ENCODE measurements at regions not wholly inside any gene's neighbourhood (a gene's known extent, or its start where the extent isn't known, plus 50 kb on each side); places are given as distances from the start of the nearest gene placed in this dataset.

DNA sequence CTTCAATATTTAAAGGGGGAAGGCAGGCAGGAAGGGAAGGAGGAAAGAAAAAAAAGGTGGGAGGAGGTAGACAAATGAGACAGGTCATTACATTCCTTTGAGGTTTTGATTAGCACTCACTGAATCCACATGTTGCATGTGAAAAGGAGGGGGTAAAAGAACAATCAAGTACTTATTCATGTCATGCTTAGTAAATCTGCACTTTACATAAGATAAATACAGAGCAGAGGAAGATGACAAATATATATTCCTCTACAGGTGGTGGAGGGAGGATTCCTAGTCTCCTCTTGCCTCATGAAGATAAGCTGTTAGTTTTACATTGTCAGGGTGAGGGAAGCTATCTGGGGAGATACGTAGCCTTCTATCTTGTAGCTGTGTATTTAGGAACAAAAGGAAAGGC lies 1645.4 kb upstream of the SPRY2 start:
- DNase-seq (no peak), FAIRE-seq (no peak)
- H3K4me1 ChIP-seq (ENCODE audit: control insufficient read depth in 3 of 3, insufficient read depth in 2 of 3, low read depth in 1 of 3, low read length in 2 of 3), result no peaks in the 10 kb centered on the region
- peaks cover 0 to 2% of the 10 kb centered on the region in 2 donors for H3K9me3 ChIP-seq (ENCODE audit: control insufficient read depth in 2 of 2, insufficient read depth in 1 of 2, low read depth in 1 of 2, low read length in 1 of 2)
- no peak overlapping the region for H3K27ac ChIP-seq (ENCODE audit: low read depth in 1 of 3, low read length in 2 of 3)
- 38 to 56% (median 50%) methylated on average over 1 of the region's 1 CpG for WGBS, 3 donors
- no peak overlapping the region for H3K4me3 ChIP-seq (ENCODE audit: low read depth in 1 of 3, low read length in 3 of 3)
- H3K36me3 ChIP-seq (ENCODE audit: control insufficient read depth in 3 of 3, insufficient read depth in 2 of 3, low read depth in 1 of 3, low read length in 3 of 3), result no peaks in the 10 kb centered on the region
- no peaks in the 10 kb centered on the region for H3K27me3 ChIP-seq (ENCODE audit: control insufficient read depth in 3 of 3, insufficient read depth in 3 of 3, low read length in 3 of 3)

DNA sequence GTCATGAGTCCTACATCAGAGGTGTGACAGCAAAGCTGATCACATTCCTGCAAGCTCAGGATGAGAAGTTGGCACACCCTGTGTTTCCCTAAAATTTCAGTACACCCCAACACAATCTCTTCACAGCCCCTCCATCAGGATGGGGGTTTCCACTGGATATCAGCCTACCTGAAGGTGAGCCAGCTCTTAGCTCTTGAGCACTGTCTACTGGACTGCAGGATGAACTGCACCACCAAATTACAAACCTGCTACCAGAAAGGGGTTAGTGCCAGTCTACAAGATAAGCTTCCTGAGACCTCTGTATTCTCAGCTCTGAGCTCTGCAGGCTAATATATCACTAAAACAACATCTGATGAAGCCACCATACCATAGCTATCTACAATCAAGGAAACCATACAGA lies 1616.2 kb upstream of the SPRY2 start:
- Histone ChIP-seq H3K9me3 (ENCODE audit: control insufficient read depth in 2 of 2, insufficient read depth in 1 of 2, low read depth in 1 of 2, low read length in 1 of 2) (peaks cover 0 to 16% of the 10 kb centered on the region in 2 donors), H3K27me3 (ENCODE audit: control insufficient read depth in 3 of 3, insufficient read depth in 3 of 3, low read length in 3 of 3) (no peaks in the 10 kb centered on the region), H3K27ac (ENCODE audit: low read depth in 1 of 3, low read length in 2 of 3) (no peak overlapping the region), H3K4me3 (ENCODE audit: low read depth in 1 of 3, low read length in 3 of 3) (no peak overlapping the region), H3K36me3 (ENCODE audit: control insufficient read depth in 3 of 3, insufficient read depth in 2 of 3, low read depth in 1 of 3, low read length in 3 of 3) (no peaks in the 10 kb centered on the region), H3K4me1 (ENCODE audit: control insufficient read depth in 3 of 3, insufficient read depth in 2 of 3, low read depth in 1 of 3, low read length in 2 of 3) (no peaks in the 10 kb centered on the region)
- DNase-seq, result no peak
- FAIRE-seq, result no peak

DNA sequence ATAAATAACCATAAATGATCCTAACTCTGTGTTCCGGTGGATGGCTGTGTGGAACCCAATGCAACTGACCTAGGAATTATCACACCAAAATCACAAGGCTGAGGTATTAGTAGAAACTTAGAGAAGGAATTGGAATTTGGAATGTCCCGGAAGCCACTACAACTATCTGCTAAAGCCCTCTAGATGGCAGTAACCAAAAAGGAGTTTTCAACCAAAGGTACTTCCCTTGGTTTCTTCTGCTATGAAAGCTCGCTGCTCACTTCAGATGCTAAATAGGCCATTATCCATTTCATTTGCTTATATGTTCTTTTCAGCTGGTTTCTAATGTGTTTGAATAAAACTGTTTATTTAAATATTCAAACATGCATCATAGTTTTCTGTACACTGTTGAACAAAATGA lies 1589.1 kb upstream of the SPRY2 start:
- 30 to 34% (median 33%) methylated on average over 3 of the region's 3 CpGs for WGBS, 3 donors
- Histone ChIP-seq H3K4me3 (ENCODE audit: low read depth in 1 of 3, low read length in 3 of 3) (no peak overlapping the region), H3K36me3 (ENCODE audit: control insufficient read depth in 3 of 3, insufficient read depth in 2 of 3, low read depth in 1 of 3, low read length in 3 of 3) (no peaks in the 10 kb centered on the region), H3K27ac (ENCODE audit: low read depth in 1 of 3, low read length in 2 of 3) (no peak overlapping the region), H3K4me1 (ENCODE audit: control insufficient read depth in 3 of 3, insufficient read depth in 2 of 3, low read depth in 1 of 3, low read length in 2 of 3) (no peaks in the 10 kb centered on the region), H3K27me3 (ENCODE audit: control insufficient read depth in 3 of 3, insufficient read depth in 3 of 3, low read length in 3 of 3) (no peaks in the 10 kb centered on the region), H3K9me3 (ENCODE audit: control insufficient read depth in 2 of 2, insufficient read depth in 1 of 2, low read depth in 1 of 2, low read length in 1 of 2) (no peaks in the 10 kb centered on the region)
- FAIRE-seq, result no peak
- peak in 1 of 2 donors; percentile 4 for DNase-seq

DNA sequence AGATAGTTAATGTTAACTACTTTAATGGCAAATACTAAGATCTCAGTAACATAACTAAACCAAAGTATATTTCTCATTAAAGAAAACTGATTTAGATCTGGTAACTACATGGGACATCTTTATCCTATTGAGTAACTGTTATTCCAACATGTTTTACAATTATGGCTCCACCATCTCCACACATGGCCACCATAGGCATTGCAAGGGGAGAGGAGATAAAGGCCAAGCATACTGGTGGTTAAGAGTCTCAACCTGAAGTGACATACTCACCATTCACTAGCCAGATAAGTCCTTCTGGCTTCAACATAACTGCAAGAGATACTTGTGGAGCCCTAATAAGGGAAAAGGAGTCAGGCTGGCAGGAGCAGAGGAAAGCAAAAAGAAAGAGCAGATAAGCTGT lies 1586.4 kb upstream of the SPRY2 start:
- FAIRE-seq (no peak), DNase-seq (no peak)
- Histone ChIP-seq H3K9me3 (ENCODE audit: control insufficient read depth in 2 of 2, insufficient read depth in 1 of 2, low read depth in 1 of 2, low read length in 1 of 2) (no peaks in the 10 kb centered on the region), H3K4me3 (ENCODE audit: low read depth in 1 of 3, low read length in 3 of 3) (no peak overlapping the region), H3K36me3 (ENCODE audit: control insufficient read depth in 3 of 3, insufficient read depth in 2 of 3, low read depth in 1 of 3, low read length in 3 of 3) (no peaks in the 10 kb centered on the region), H3K27me3 (ENCODE audit: control insufficient read depth in 3 of 3, insufficient read depth in 3 of 3, low read length in 3 of 3) (no peaks in the 10 kb centered on the region), H3K27ac (ENCODE audit: low read depth in 1 of 3, low read length in 2 of 3) (no peak overlapping the region), H3K4me1 (ENCODE audit: control insufficient read depth in 3 of 3, insufficient read depth in 2 of 3, low read depth in 1 of 3, low read length in 2 of 3) (no peaks in the 10 kb centered on the region)

DNA sequence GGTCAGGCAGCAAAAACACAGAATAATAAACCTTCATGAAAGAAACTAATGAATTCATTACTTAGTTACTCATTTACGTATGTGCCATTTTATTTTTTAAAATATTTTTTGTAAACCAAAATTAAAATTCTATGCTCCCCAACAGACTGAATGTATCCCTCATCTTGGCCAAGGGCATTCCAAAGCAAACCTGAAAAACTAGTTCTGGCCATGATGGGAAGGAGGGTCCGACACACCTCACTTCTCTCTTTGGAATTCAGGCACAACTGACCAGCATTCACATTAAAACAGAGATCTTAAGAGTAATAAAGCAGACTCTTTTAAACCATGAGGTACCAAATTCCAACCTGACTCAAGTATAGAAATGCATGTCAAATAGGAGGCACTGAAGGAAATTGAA lies 1576.9 kb upstream of the SPRY2 start:
- DNase-seq, result no peak

GRCh38 chr13:81916461-81916860 lies 1575.5 kb upstream of the SPRY2 start:
- no peaks in the 10 kb centered on the region for H3K9me3 ChIP-seq (ENCODE audit: control insufficient read depth in 2 of 2, insufficient read depth in 1 of 2, low read depth in 1 of 2, low read length in 1 of 2)
- no peaks in the 10 kb centered on the region for H3K27me3 ChIP-seq (ENCODE audit: control insufficient read depth in 3 of 3, insufficient read depth in 3 of 3, low read length in 3 of 3)
- H3K27ac ChIP-seq (ENCODE audit: low read depth in 1 of 3, low read length in 2 of 3), result no peak overlapping the region
- DNase-seq (no peak), FAIRE-seq (no peak)
- H3K4me3 ChIP-seq (ENCODE audit: low read depth in 1 of 3, low read length in 3 of 3), result no peak overlapping the region
- H3K36me3 ChIP-seq (ENCODE audit: control insufficient read depth in 3 of 3, insufficient read depth in 2 of 3, low read depth in 1 of 3, low read length in 3 of 3), result no peaks in the 10 kb centered on the region
- H3K4me1 ChIP-seq (ENCODE audit: control insufficient read depth in 3 of 3, insufficient read depth in 2 of 3, low read depth in 1 of 3, low read length in 2 of 3), result no peaks in the 10 kb centered on the region

More for the DNA sequence above, 1576.9 kb upstream of the SPRY2 start:
- Histone ChIP-seq H3K27me3 (ENCODE audit: control insufficient read depth in 3 of 3, insufficient read depth in 3 of 3, low read length in 3 of 3) (no peaks in the 10 kb centered on the region), H3K9me3 (ENCODE audit: control insufficient read depth in 2 of 2, insufficient read depth in 1 of 2, low read depth in 1 of 2, low read length in 1 of 2) (no peaks in the 10 kb centered on the region), H3K36me3 (ENCODE audit: control insufficient read depth in 3 of 3, insufficient read depth in 2 of 3, low read depth in 1 of 3, low read length in 3 of 3) (no peaks in the 10 kb centered on the region), H3K27ac (ENCODE audit: low read depth in 1 of 3, low read length in 2 of 3) (no peak overlapping the region), H3K4me3 (ENCODE audit: low read depth in 1 of 3, low read length in 3 of 3) (no peak overlapping the region), H3K4me1 (ENCODE audit: control insufficient read depth in 3 of 3, insufficient read depth in 2 of 3, low read depth in 1 of 3, low read length in 2 of 3) (no peaks in the 10 kb centered on the region)
- 55 to 84% (median 70%) methylated on average over 2 of the region's 2 CpGs for WGBS, 3 donors
- FAIRE-seq, result no peak

DNA sequence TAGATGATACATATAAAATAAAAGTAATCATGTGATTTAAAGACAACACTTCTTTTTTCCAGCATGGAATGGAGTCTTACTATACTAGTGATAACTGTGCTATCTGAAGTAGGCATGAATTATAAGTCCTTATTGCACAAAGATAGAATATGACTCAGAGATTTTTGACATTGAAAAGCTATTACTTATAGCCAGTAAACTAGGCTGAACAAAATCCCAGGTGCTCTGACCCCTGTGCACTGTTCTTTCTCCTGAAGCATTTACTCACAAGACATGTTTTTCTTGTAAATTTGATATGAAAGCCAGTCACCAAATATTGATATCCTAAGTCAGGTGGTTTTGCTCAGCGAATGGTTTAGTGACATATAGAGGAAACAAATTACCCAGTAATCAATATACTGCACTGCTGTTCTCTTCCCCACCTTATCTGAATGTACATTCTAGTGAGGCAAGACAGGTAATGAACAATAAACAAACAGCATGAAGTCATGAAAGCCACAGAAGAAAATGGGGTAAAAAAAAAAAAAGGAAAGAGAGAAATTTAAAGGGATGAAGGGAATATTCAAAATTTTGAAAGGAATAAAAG lies 1567.0 kb upstream of the SPRY2 start:
- Histone ChIP-seq H3K4me3 (ENCODE audit: low read depth in 1 of 3, low read length in 3 of 3) (no peak overlapping the region), H3K9me3 (ENCODE audit: control insufficient read depth in 2 of 2, insufficient read depth in 1 of 2, low read depth in 1 of 2, low read length in 1 of 2) (no peaks in the 10 kb centered on the region), H3K4me1 (ENCODE audit: control insufficient read depth in 3 of 3, insufficient read depth in 2 of 3, low read depth in 1 of 3, low read length in 2 of 3) (no peaks in the 10 kb centered on the region), H3K27me3 (ENCODE audit: control insufficient read depth in 3 of 3, insufficient read depth in 3 of 3, low read length in 3 of 3) (no peaks in the 10 kb centered on the region), H3K36me3 (ENCODE audit: control insufficient read depth in 3 of 3, insufficient read depth in 2 of 3, low read depth in 1 of 3, low read length in 3 of 3) (no peaks in the 10 kb centered on the region), H3K27ac (ENCODE audit: low read depth in 1 of 3, low read length in 2 of 3) (no peak overlapping the region)
- WGBS, 3 donors, result 45 to 65% (median 51%) methylated on average over 1 of the region's 1 CpG
- FAIRE-seq (no peak), DNase-seq (no peak)

- DNase-seq, result no peak
- Histone ChIP-seq H3K27ac (ENCODE audit: low read depth in 1 of 3, low read length in 2 of 3) (no peak overlapping the region), H3K4me1 (ENCODE audit: control insufficient read depth in 3 of 3, insufficient read depth in 2 of 3, low read depth in 1 of 3, low read length in 2 of 3) (no peaks in the 10 kb centered on the region), H3K27me3 (ENCODE audit: control insufficient read depth in 3 of 3, insufficient read depth in 3 of 3, low read length in 3 of 3) (no peaks in the 10 kb centered on the region), H3K4me3 (ENCODE audit: low read depth in 1 of 3, low read length in 3 of 3) (no peak overlapping the region), H3K36me3 (ENCODE audit: control insufficient read depth in 3 of 3, insufficient read depth in 2 of 3, low read depth in 1 of 3, low read length in 3 of 3) (no peaks in the 10 kb centered on the region), H3K9me3 (ENCODE audit: control insufficient read depth in 2 of 2, insufficient read depth in 1 of 2, low read depth in 1 of 2, low read length in 1 of 2) (peaks cover 0 to 17% of the 10 kb centered on the region in 2 donors)
- WGBS, 3 donors, result 88 to 92% (median 90%) methylated on average over 2 of the region's 2 CpGs
- FAIRE-seq, result no peak
These were observed 1547.9 kb upstream of the SPRY2 start for GRCh38 chr13:81888855-81889254.

Measured in small intestine (tissue), 7 donors.